CD4-positive, alpha-beta T cell treated with Interleukin-2 at 100 ng/mL for 4 hours (primary cell): ENCODE measurements at regions not wholly inside any gene's neighbourhood (a gene's known extent, or its start where the extent isn't known, plus 50 kb on each side); places are given as distances from the start of the nearest gene placed in this dataset.

Experiments
- DNase-seq: peaks from one replicate; pipeline ENCODE4 v3.0.0-alpha.2; 2020; ENCODE audit warnings: low spot score

DNA sequence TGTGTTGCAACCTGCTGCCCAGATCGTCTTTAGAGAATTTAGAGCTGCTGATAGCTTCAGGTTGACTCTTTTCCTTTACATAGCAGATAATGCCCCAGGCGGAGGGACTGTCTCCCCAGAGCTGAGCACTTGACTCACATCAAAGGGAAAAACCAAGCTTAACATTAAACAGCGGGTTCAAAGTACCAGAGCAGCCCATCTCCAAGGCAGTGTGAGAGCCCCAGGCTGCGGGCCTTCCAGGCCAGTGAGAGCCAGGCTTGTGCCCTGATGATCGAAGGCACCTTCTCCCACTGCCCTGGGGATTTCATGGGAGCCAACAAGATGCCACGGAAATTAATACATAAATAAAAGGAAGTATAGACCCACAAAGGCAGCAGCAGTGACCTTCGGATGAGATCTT lies 275.6 kb downstream of the XXYLT1 start:
- no peak for DNase-seq

GRCh38 chr3:194995922-194996321 lies 275.0 kb downstream of the XXYLT1 start:
- DNase-seq = no peak

DNA sequence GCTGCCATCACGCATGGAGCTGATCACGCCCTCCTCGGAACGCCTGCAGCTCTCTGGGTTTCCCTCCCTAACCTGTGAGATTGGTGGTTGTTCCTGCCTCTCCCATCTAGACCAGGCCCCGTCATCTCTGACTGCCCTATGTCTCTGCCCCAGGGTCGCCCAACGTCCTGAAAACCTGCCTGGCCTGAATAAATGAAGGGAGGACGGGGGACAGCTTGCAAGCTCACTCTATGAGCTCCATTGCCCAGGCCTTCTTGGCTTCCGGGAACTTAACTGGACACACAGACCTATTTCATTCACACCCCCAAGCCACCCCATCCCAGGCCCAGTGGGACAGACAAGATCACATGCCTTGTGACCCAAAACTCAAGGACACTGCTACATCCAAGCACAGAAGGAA lies 274.2 kb downstream of the XXYLT1 start:
- no peak for DNase-seq

- no peak for DNase-seq
Observed at GRCh38 chr3:194998417-194998816, 272.5 kb downstream of the XXYLT1 start.

DNA sequence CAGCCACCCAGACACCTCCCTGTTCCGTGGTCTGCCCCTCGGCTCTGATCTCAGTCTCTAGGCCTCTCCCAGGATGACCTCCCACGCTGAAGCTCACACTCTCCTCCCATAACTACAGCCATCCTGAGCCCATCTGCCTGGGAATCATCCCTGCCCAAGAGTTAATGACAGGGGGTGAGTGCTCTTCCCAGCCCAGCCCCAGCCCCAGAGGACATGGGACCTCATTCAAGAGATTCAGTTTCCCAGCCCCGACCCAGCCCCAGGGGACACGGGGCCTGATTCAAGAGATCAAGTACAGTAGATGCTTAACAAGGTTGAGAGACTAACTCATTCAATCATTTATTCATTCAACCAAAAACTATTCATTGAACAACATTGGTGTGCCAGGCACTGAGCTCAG lies 272.0 kb downstream of the XXYLT1 start:
- DNase-seq = no peak

- DNase-seq = no peak
Observed at GRCh38 chr3:194999491-194999890, 271.5 kb downstream of the XXYLT1 start.

DNA sequence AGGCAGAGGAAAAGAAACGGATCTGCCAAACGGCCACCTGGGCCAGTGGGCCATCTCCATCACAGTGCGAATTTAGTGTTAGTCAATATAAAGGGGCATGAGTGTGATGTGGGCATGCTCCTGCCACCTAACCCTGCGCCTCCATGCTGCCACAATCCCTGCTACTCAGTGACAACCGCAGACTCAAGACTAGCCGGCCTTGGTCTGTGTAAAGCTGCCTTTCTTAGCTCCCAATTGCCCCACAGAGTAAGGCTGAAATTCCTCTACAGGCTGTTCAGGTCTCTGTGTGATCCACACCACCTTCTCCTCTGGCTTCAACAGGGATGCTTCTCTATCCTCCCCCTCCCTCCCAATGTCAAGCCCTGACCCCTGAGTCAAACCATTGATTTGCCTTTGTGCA lies 269.7 kb downstream of the XXYLT1 start:
- DNase-seq = no peak

- DNase-seq = no peak
Observed at GRCh38 chr3:195001961-195002861, 268.7 kb downstream of the XXYLT1 start.

GRCh38 chr3:195003006-195003892 lies 267.7 kb downstream of the XXYLT1 start:
- no peak for DNase-seq

- no peak for DNase-seq
Observed at GRCh38 chr3:195003893-195004289, 267.1 kb downstream of the XXYLT1 start.

DNA sequence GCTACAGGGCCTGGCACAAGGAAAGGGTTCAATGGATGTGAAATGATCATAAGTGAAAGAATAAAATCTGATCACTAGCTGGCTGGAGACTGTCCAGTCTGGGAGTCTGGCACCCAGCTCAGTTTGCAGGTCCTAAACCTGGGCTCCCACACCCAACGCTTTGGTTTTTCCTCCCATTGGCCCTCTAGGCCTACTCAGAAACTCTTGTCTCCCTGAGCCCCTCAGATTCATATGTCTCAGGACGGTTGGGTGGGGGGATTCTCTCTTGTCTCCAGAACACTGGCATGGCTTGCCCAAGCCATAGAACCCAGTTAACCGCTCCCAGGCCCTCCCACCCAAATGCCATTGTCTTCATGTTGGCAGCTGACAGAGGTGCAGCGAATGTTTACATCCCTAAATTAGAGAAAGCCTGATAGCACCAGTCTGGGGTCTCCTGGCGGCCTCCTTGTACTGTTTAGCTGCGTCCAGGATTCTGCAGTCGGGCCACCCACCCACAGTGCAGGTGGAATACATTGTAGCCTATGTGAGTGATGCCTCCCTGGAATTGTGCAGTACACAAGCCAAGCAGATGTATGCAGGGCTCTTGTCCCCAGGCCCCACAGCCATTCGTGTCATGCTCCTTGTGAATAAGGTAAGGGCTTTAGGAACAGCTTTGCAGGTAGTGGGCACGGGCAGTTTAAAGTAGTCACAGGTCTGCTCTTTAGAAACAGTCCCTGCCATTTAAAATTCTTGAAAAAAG lies 266.3 kb downstream of the XXYLT1 start:
- no peak for DNase-seq

DNA sequence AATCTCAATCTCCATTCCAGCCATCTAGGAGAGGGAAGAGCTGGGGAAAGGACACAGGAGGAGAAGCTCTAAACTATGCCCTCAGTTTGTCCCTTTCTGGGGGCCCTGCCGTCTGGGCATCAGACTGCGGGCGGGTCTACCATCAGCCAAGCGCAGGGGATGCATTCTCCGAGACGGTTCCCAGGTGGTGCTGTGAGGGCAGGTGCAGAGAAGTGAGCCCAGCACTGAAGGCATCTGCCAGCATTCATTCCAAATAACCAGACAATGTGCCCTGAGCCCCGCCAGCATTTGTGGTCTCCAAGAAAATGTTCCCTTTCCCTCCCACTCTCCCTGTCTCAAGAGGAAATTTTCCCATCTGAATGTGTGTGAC lies 265.7 kb downstream of the XXYLT1 start:
- no peak for DNase-seq

- DNase-seq = no peak
Observed at GRCh38 chr3:195005759-195006510, 265.0 kb downstream of the XXYLT1 start.

GRCh38 chr3:195007151-195007550 lies 263.8 kb downstream of the XXYLT1 start:
- DNase-seq = no peak

- DNase-seq = no peak
Observed at GRCh38 chr3:195007766-195008165, 263.2 kb downstream of the XXYLT1 start.

DNA sequence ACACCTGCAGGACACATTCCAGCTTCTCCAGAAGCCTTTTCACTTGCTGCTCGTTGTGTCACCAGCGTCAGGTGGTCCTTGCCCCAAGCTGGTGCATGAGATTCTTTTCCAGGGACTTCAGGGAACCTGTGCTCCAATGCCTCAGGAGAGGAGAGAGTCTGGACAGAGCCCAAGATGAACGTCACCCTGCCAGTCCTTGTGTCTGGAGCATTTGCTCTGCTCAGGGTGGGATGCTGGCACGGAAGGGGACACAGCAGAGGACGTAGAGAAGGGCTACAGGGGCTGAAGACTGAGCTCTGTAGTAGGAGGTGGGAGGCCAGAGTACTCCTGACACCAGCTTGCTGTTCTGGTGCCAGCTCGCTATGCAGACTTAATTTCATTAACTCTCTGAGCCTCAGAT lies 262.1 kb downstream of the XXYLT1 start:
- no peak for DNase-seq

GRCh38 chr3:195009616-195010015 lies 261.3 kb downstream of the XXYLT1 start:
- no peak for DNase-seq

- DNase-seq = no peak
Observed at GRCh38 chr3:195010551-195011100, 260.3 kb downstream of the XXYLT1 start.

- no peak for DNase-seq
Observed at GRCh38 chr3:195011231-195011834, 259.6 kb downstream of the XXYLT1 start.

GRCh38 chr3:195012100-195012499 lies 258.9 kb downstream of the XXYLT1 start:
- no peak for DNase-seq

- DNase-seq = no peak
Observed at GRCh38 chr3:195012571-195012970, 258.4 kb downstream of the XXYLT1 start.
